ENCODE measurements at regions not wholly inside any gene's neighbourhood (a gene's known extent, or its start where the extent isn't known, plus 50 kb on each side); places are given as distances from the start of the nearest gene placed in this dataset.

DNA sequence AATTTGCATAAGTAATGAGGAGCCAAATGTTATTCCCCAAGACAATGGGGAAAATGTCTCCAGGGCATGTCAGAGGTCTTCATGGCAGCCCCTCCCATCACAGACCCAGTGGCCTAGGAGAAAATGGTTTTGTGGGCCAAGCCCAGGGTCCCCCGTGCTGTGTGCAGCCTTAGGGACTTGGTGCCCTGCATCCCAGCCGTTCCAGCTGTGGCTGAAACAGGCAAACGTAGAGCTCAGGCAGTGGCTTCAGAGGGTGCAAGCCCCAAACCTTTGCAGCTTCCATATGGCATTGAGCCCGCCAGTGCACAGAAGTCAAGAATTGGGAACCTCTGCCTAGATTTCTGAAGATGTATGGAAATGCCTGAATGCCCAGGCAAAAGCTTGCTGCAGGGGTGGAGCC lies 79.9 kb downstream of the FAM181B start:
- TF ChIP-seq, protein P1, sequence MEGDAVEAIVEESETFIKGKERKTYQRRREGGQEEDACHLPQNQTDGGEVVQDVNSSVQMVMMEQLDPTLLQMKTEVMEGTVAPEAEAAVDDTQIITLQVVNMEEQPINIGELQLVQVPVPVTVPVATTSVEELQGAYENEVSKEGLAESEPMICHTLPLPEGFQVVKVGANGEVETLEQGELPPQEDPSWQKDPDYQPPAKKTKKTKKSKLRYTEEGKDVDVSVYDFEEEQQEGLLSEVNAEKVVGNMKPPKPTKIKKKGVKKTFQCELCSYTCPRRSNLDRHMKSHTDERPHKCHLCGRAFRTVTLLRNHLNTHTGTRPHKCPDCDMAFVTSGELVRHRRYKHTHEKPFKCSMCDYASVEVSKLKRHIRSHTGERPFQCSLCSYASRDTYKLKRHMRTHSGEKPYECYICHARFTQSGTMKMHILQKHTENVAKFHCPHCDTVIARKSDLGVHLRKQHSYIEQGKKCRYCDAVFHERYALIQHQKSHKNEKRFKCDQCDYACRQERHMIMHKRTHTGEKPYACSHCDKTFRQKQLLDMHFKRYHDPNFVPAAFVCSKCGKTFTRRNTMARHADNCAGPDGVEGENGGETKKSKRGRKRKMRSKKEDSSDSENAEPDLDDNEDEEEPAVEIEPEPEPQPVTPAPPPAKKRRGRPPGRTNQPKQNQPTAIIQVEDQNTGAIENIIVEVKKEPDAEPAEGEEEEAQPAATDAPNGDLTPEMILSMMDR (IDR thresholded peaks at IDR 0.05; ENCODE audit: unreplicated experiment): no peak
- no peaks in the 10 kb centered on the region for H3K36me3 Mint-ChIP-seq (ENCODE audit: low read depth, unreplicated experiment)
- no peak overlapping the region for H3K27ac Mint-ChIP-seq (ENCODE audit: unreplicated experiment)
- no peak for DNase-seq (ENCODE audit: low spot score)
- H3K4me1 Mint-ChIP-seq (ENCODE audit: unreplicated experiment): no peaks in the 10 kb centered on the region
- H3K4me3 Mint-ChIP-seq (ENCODE audit: unreplicated experiment): no peak overlapping the region
- no peaks in the 10 kb centered on the region for H3K27me3 Mint-ChIP-seq (ENCODE audit: unreplicated experiment)
- H3K9me3 Mint-ChIP-seq (ENCODE audit: unreplicated experiment): no peaks in the 10 kb centered on the region

DNA sequence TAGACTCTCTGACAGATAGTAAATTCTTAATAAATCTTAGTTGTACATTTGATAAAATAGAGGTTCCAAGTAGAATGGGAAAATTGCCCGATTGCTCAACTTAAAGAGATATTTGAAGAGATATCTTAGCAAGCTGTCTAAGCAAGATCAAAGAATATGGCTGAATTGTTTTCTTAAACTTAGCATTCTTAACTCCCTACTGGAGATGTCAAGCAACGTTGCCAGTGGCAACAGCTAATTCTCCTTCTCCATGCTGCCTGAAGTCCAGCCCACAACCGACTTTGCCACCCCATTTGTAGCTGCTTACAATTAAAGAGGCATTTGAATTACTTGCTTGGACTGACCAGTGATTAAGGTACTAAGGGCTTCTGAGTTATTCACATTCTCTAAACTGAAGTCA lies 94.4 kb downstream of the FAM181B start:
- H3K27ac Mint-ChIP-seq (ENCODE audit: unreplicated experiment): no peak overlapping the region
- H3K4me3 Mint-ChIP-seq (ENCODE audit: unreplicated experiment): no peak overlapping the region
- peaks cover 5% of the 10 kb centered on the region for H3K9me3 Mint-ChIP-seq (ENCODE audit: unreplicated experiment)
- DNase-seq (ENCODE audit: low spot score): no peak
- H3K27me3 Mint-ChIP-seq (ENCODE audit: unreplicated experiment): no peaks in the 10 kb centered on the region
- H3K36me3 Mint-ChIP-seq (ENCODE audit: low read depth, unreplicated experiment): no peaks in the 10 kb centered on the region
- TF ChIP-seq, protein P1 (IDR thresholded peaks at IDR 0.05; ENCODE audit: unreplicated experiment): no peak
- no peaks in the 10 kb centered on the region for H3K4me1 Mint-ChIP-seq (ENCODE audit: unreplicated experiment)

DNA sequence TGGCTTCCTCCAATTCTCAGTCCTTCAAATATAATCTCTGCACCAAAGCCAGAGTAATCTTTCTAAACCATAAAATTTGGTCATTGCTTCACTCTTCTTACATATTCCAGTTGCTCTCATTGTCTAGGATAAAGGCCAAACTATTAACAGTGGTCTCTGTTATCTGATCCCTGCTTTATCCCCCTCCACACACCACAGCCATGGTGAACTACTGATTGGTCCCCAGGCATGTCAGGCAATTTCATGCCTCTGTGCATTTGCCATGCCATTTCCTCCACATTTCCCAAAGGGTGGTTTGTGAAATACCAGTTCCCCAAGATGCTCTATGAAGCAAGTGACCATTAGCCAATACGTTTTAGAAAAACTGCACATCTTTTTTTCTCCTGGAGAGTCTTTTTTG lies 97.0 kb downstream of the FAM181B start:
- Mint-ChIP-seq H3K4me3 (ENCODE audit: unreplicated experiment) (no peak overlapping the region), H3K9me3 (ENCODE audit: unreplicated experiment) (peaks cover 5% of the 10 kb centered on the region), H3K4me1 (ENCODE audit: unreplicated experiment) (no peaks in the 10 kb centered on the region), H3K27me3 (ENCODE audit: unreplicated experiment) (no peaks in the 10 kb centered on the region), H3K27ac (ENCODE audit: unreplicated experiment) (no peak overlapping the region), H3K36me3 (ENCODE audit: low read depth, unreplicated experiment) (no peaks in the 10 kb centered on the region)
- DNase-seq (ENCODE audit: low spot score): no peak
- TF ChIP-seq, protein P1 (IDR thresholded peaks at IDR 0.05; ENCODE audit: unreplicated experiment): no peak

DNA sequence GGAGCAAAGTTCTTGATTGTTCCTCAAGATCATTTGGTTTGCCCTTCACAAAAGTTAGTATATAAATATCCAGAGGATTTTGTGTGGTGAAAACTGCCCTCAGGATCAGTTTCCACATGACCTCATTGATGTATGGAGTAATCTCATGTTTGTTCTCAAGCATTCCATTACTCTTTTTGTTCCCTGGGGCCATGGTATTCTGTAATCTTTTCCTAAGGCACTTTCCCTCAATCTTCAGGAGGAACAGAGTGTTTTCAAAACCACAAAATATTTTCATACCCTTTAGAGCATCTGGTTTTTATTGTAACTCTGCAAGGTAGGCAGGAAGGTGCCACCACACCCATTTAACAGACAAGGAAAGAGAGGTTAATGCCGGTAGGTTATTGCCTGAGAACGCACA lies 99.6 kb downstream of the FAM181B start:
- DNase-seq (ENCODE audit: low spot score): no peak
- no peaks in the 10 kb centered on the region for H3K4me1 Mint-ChIP-seq (ENCODE audit: unreplicated experiment)
- peaks cover 5% of the 10 kb centered on the region for H3K9me3 Mint-ChIP-seq (ENCODE audit: unreplicated experiment)

DNA sequence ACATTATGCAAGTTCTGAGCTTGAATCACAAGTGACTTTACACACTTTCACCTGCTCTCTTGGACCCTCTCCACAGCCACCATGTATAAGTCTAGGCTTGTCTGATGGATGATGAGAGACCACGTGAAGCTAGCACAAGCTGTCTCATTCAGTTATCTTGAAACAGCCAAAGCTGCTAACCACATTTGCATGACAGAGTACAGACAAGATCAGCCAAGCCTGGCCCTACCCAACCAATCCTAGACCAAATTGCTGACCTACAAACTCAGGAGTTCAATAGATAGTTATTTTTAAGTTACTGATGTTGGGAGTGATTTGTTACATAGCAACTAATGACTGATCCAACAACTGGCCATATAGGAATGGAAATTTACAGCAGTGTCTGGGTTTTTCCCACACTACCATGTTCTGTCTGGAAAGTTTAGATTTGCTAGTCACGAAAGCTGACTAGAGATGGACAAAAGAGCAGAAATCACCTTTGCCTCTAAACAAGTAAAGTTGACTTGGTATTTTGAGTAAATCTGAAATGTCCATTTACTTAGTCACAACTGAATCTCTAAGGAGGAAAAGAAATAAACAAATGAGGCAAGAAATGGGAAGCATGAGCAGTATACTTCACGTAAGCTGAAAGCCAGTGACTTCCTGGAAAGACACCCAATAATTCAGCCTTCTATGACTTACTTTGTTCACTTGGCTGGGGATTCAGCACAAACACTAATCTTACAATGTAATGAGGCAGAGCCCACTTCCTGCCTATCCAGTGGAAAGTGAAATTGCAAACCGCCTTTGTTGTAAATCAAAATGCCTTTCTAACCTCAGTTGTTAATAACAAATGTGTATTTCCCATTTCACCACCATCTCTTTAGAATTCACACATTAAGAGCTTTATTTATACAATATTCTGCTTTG lies 101.7 kb downstream of the FAM181B start:
- no peak for DNase-seq (ENCODE audit: low spot score)
- TF ChIP-seq, protein P1 (IDR thresholded peaks at IDR 0.05; ENCODE audit: unreplicated experiment): no peak

More for the DNA sequence above, 99.6 kb downstream of the FAM181B start:
- TF ChIP-seq, protein P1 (IDR thresholded peaks at IDR 0.05; ENCODE audit: unreplicated experiment): no peak
- no peak overlapping the region for H3K27ac Mint-ChIP-seq (ENCODE audit: unreplicated experiment)
- no peaks in the 10 kb centered on the region for H3K27me3 Mint-ChIP-seq (ENCODE audit: unreplicated experiment)
- no peak overlapping the region for H3K4me3 Mint-ChIP-seq (ENCODE audit: unreplicated experiment)
- no peaks in the 10 kb centered on the region for H3K36me3 Mint-ChIP-seq (ENCODE audit: low read depth, unreplicated experiment)

More for the DNA sequence above, 101.7 kb downstream of the FAM181B start:
- peaks cover 8% of the 10 kb centered on the region for H3K27me3 Mint-ChIP-seq (ENCODE audit: unreplicated experiment)
- peaks cover 18% of the 10 kb centered on the region for H3K9me3 Mint-ChIP-seq (ENCODE audit: unreplicated experiment)
- H3K4me3 Mint-ChIP-seq (ENCODE audit: unreplicated experiment): no peak overlapping the region
- H3K36me3 Mint-ChIP-seq (ENCODE audit: low read depth, unreplicated experiment): peaks cover 3% of the 10 kb centered on the region
- H3K27ac Mint-ChIP-seq (ENCODE audit: unreplicated experiment): no peak overlapping the region
- H3K4me1 Mint-ChIP-seq (ENCODE audit: unreplicated experiment): no peaks in the 10 kb centered on the region
